SW 1271 (cell line): ENCODE measurements at regions not wholly inside any gene's neighbourhood (a gene's known extent, or its start where the extent isn't known, plus 50 kb on each side); places are given as distances from the start of the nearest gene placed in this dataset.
"Not testable (repeated sequence)": the region's sequence is repeated elsewhere in the genome, so short reads cannot be mapped to it uniquely, and the experiment has no call there.

Experiments used
- DNase-seq, 2 experiments: peaks; one replicate each; lab custom pipeline; 2025; lab: John Stamatoyannopoulos, UW

DNA sequence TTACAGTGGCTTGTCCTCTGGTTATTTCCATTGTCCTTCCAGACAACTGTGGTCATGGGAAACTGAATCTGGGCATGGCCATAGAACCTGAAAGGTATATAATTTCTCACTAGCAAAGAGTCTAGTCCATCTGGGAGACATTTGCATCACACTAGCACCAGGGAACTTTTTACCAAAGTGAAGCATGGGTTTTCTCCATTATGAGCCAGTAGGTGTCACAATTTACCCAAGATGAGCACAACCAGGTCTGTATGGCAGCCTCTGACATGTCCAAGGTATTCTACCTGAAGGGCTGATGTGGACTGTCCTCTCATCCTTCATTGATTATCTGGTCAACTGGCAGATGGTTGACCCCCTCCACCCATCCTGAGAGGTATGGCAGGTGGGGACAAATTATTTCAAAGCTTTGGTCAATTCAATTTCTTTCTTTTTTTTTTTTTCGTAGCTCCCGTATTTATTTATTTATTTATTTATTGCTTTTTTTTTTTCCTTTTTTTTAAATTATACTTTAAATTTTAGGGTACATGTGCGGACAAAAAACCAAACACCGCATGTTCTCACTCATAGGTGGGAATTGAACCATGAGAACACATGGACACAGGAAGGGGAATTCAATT, 425.9 kb downstream of the TMEM135 start:
- DNase-seq, result peak in 1 of 2 experiments; percentile 39

DNA sequence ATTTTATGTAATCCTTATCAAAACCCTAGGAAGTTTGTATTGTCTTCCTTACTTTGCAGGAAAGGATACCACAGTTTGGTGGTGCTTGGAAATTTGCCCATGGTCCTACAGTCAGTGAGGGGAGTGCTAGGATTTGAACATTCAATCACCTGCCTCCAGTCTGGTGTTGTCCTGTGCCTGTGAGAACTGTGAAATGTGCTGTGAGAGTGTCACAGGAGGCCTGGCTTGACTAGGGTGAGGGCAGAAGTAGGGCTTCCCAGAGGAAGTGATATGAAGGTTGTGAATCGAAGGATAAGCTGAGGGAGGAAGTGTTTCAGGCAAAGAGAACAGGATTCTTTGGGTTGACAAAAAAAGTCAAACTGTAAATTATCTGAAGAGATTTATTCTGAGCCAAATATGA, 424.4 kb downstream of the TMEM135 start:
- DNase-seq, result no peak

GRCh38 chr11:87460842-87461637, 423.3 kb downstream of the TMEM135 start:
- DNase-seq, result no peak

DNA sequence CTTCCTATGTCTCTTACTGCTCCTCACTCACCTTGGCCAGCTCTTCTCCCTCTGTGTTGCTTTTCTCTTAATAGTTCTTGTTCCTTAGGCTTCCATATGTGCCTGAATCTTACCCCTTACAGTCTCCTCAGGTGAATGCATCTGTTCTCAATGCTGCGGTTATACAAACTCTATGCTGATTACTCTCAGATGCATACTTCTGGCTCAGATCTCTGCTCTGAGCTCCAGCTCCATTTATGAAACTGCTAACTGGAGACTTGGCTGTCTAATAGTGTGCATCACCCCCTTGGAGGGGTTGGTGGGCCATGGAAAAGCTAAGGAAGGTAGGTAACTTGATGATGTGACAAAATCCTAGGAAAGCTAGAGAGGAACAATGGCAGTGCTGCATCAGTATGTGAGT, 422.5 kb downstream of the TMEM135 start:
- DNase-seq, result no peak

- no peak for DNase-seq
Measured at GRCh38 chr11:87459351-87459750, 421.6 kb downstream of the TMEM135 start.

DNA sequence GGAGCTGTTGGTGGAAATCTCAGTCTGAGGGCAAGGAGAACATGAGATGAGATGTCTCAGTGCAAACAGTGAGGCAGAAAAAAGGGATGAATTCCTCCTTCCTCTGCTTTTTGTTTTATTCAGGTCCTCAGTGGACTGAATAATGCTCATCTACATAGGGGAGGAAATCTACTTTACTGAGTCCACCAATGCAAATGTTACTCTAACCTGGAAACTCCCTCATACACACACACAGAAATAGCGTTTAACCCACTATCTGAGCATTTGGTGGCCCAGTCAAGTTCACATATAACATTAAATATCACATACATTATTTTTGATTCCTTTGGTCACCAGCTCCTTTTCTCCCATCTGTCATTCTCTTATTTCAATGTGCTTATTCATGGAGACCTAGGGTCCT, 418.8 kb downstream of the TMEM135 start:
- DNase-seq, result no peak

DNA sequence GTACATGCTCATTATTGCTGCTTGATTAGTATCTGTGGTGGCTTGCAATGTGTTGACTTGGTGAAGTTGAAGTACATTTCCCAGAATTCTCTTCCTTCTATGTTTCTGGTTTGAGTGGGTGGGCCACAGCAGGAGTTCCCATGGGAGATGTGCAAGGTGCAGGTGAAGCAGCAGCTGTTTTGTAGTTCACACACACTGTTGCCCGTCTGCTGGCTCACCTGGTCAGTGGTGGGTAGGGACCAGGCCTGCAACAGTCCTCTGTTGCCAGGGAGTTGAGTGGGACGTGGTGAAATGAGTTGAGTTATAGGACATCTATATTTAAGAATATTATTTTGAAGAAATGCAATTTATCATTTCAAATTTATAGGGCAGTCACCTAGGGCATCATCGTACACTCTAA, 417.4 kb downstream of the TMEM135 start:
- no peak for DNase-seq

- DNase-seq, result no peak
Measured at GRCh38 chr11:87454241-87454640, 416.5 kb downstream of the TMEM135 start.

DNA sequence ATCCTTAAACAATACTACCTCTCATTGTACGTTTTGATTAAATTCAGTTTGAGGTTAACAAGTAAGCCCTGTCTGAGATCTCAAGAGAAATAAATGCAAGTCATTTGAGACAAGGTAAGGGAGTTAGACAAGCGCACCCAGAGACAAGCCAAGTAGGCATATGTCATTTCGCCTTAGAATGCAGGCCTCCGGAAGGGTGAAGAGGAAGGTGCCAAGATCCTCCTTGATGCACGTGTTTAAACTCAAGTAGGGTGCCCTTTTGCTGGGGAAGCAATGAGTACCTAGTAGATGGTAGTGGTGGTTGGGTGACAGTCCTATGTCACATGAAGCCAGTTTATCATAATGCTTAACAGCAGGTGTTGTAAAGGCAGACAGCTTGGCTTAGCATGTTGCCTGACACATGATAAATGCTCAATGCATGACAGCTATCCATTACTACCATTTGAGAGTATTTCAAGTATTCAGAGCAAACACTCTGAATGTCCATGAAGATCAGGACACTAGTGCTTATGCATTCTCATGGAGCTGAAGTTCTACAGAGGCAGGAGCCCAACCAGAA, 415.9 kb downstream of the TMEM135 start:
- no peak for DNase-seq

- DNase-seq, result not testable (repeated sequence)
Measured at GRCh38 chr11:87452025-87452424, 414.3 kb downstream of the TMEM135 start.

DNA sequence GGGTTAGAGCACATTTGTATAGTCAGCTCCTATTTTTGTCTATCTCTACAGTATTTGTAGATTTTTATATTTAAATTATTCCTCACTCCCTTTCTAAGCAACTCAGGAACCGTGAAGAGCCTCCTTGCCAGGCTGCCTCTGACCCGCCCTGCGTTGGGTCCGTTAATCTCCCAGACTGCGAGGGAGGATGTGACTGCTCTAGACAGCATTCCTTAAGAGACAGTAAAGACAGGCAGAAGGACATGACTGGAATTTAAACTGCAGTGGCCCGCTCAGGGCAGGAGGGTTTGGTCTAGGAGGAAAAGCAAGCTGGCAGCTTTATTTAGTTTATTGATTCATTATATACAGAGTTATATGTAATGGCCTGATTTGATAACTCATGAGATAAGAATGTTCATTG, 413.7 kb downstream of the TMEM135 start:
- DNase-seq, result no peak

DNA sequence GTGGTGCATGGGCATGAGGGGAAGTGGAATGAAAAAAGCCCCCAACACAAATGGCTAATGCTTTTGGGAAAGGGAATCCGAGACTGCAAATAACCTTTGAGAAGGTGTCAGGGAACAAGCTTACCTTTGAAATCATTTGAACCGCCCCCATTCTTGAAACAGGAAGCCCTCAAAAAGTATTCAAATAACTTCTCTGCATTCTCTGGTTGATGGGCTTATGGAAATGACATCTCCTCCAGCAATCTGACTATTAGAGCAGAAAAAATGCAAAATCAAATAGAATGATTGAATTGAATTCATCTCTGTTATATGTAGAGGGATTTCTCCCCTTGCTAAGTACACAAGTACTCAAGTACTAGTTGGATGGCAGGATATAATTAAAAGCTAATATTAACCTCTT, 409.9 kb downstream of the TMEM135 start:
- no peak for DNase-seq

DNA sequence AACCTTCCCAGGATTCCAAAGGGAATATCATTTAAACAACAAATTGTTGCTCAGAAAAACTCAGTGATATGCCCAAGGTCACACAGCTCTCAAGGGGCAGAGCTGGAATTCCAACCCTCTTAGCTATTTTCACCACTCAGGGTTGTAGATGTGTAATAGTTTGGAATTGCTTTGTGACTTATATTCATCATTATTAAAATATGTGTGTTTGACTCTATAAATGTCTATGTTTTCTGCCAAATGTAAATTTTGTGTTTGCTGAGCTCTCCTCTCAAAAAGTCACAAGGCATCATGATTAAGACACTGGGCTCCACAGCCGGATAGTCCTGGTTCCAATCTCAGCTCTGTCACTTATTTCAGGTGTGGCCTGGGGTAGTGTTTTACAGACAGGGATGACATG, 407.3 kb downstream of the TMEM135 start:
- peak in 1 of 2 experiments; percentile 45 for DNase-seq

DNA sequence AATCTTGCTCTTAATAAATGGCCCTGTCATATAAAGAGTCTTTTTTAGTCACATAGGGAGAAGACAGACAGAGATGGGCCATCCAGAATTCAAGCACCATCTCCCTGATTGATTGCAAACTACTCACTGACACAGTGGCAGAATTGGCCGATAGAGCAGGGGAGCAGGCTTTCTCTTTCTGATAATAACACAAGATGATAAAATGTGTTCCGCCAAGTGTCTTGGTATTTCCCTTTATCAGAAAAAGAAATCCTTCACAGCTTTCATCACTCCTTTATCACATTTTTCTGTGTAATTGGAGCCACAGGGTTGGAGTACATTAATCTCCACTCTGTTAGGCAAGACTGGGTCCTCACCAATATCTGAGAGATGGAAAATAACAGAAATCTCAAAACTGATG, 406.0 kb downstream of the TMEM135 start:
- DNase-seq, result no peak

GRCh38 chr11:87440076-87440770, 402.5 kb downstream of the TMEM135 start:
- DNase-seq, result no peak

DNA sequence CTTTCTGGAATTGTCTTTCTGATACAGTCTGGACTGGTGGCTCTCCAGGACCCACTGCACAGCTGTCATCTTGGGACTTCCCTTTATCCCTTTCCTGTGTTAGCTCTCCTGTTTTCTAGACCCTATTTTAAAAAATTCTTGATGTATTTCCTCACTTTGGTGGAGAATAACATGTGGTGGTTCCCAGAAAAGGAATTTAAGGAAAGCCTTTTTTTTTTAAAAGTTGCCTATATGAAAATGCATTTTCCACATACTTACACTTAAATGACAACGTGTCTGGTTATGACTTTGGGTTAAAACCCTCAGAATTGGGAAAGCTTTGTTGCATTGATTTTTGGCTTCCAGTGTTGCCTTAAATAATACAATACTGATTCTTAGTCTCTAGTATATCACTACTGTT, 400.7 kb downstream of the TMEM135 start:
- no peak for DNase-seq

DNA sequence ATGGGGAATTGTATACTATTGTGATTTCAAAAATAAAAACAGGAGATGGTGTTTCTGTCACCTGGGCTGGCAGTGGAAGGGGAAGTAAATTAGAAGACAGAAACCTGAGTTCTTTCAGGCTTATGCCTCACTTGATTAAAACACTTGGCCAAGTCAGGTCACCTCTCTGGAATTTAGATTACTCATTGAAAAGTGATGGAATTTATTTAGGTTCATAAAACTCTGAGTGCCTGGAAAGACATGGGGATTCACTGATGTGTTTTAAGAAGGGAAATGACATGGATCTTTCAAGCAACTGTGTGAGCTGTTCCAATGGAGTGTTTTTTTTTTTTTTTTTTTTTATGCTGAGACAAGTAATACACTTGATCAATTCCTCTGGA, 400.1 kb downstream of the TMEM135 start:
- peak; percentile 65 to 79 for DNase-seq

- no peak for DNase-seq
Measured at GRCh38 chr11:87437133-87437843, 399.6 kb downstream of the TMEM135 start.

DNA sequence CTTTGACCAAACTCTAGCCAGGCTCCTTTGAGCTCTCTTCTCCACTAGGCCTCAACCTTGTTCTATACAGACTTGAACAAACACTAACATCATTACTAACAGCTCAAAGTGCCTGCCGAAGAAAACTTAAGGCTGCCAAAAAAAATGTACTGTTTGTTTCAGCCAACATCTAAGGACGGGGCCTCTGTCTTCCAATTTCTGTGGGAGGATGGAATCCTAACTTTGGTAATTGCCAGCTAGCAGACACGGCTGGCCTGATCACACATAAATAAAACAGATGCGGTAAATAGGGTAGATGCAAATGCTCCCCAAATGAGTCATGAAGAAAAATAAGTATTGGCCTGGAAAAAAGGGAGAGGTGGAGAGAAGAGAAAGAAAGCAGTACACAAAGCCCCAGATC, 394.3 kb downstream of the TMEM135 start:
- no peak for DNase-seq

DNA sequence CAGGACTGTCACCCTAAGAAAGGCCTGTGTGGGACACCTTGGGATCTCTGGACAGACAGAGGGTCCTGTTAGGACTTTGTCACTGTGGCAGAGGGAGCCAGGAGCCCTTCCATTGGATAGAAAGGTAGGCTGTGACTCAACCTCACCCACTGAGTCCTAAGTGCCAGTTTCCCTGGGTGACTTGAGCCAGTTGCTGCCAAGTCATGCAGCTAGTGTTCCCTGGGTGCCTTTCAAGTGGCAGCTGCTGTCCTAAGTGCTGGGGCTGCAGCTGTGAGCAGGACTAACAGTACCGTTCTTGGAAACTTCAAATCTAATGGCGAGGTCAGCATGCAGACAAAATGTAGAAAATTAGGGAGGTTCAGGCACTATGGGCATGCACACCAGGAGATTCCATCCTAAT, 393.7 kb downstream of the TMEM135 start:
- no peak for DNase-seq

DNA sequence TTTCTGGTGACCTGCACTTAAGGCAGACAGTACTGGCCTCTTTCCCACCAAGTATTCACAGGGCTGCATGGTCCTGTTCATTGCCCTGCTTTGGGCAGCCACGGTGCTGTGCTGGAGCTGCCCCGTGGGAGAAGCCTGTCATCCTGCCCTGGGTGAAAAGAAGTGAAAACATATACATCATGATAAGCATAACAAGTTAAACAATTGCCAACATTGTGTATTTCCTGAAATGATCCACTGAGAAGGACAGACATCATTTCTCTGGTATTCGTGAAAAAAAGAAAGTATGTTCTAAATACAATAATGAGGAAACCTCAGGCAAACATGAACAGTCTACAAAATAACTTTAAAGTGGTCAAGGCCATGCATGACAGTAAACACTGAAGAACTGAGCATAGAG, 393.1 kb downstream of the TMEM135 start:
- no peak for DNase-seq

- DNase-seq, result no peak
Measured at GRCh38 chr11:87429996-87430395, 392.3 kb downstream of the TMEM135 start.
